H1 (cell line): ENCODE measurements at regions not wholly inside any gene's neighbourhood (a gene's known extent, or its start where the extent isn't known, plus 50 kb on each side); places are given as distances from the start of the nearest gene placed in this dataset.

Source experiments
- BRCA1 ChIP-seq: IDR thresholded peaks from 2 replicates; pipeline ENCODE4 v1.6.1; 2012; ENCODE audit warnings: low read depth, low read length, improper control_type of control experiment
- CEBPB ChIP-seq: IDR thresholded peaks from 2 replicates; pipeline ENCODE4 v1.6.1; 2012; ENCODE audit warnings: low read depth, low read length
- EGR1 ChIP-seq: IDR thresholded peaks from 2 replicates; pipeline ENCODE4 v1.6.1; 2011; ENCODE audit warnings: low read depth, low read length, borderline replicate concordance
- JUN ChIP-seq: IDR thresholded peaks from 2 replicates; pipeline ENCODE4 v1.6.1; 2011; ENCODE audit warnings: low read depth, mild to moderate bottlenecking, improper control_type of control experiment, low read length
- JUND ChIP-seq: IDR thresholded peaks from 2 replicates; pipeline ENCODE4 v1.6.1; 2011; ENCODE audit warnings: mild to moderate bottlenecking, improper control_type of control experiment, low read length
- POLR2A ChIP-seq, 2 experiments: IDR thresholded peaks; 1 replicate in 1 of 2; 2 replicates in 1 of 2; pipeline ENCODE4 v1.6.1; 2011; ENCODE audit warnings: low read depth in 2 of 2, low read length in 2 of 2, mild to moderate bottlenecking in 2 of 2; ENCODE audit errors: control extremely low read depth in 1 of 2
- RBBP5 ChIP-seq: IDR thresholded peaks from 2 replicates; pipeline ENCODE4 v1.7.1; 2012; ENCODE audit warnings: low read depth, mild to moderate bottlenecking, inconsistent platforms, low read length, moderate library complexity, borderline replicate concordance
- RFX5 ChIP-seq: IDR thresholded peaks from 2 replicates; pipeline ENCODE4 v1.6.1; 2011; ENCODE audit warnings: low read depth, low read length, improper control_type of control experiment, borderline replicate concordance
- SIRT6 ChIP-seq: IDR thresholded peaks from one replicate; pipeline ENCODE4 v1.7.1; 2012; ENCODE audit warnings: low read length, inconsistent platforms
- SP1 ChIP-seq: IDR thresholded peaks from 2 replicates; pipeline ENCODE4 v1.6.1; 2011; ENCODE audit warnings: low read depth, low read length
- SP2 ChIP-seq: IDR thresholded peaks from 2 replicates; pipeline ENCODE4 v1.6.1; 2012; ENCODE audit warnings: mild to moderate bottlenecking, low read length, inconsistent platforms
- TAF7 ChIP-seq: optimal IDR thresholded peaks from 2 replicates; pipeline ENCODE3; 2011; ENCODE audit warnings: low read depth, mild to moderate bottlenecking, inconsistent platforms, low read length, moderate library complexity, borderline replicate concordance
- TF ChIP-seq, protein P1 (sequence below): fragments of 300-600 bp; sonication (generic); IDR thresholded peaks from 2 replicates; pipeline ENCODE4 v1.7.1; 2012; ENCODE audit warnings: low read length, moderate library complexity, mild to moderate bottlenecking, inconsistent platforms; ENCODE audit not compliant: insufficient replicate concordance

- TF ChIP-seq, protein P1, sequence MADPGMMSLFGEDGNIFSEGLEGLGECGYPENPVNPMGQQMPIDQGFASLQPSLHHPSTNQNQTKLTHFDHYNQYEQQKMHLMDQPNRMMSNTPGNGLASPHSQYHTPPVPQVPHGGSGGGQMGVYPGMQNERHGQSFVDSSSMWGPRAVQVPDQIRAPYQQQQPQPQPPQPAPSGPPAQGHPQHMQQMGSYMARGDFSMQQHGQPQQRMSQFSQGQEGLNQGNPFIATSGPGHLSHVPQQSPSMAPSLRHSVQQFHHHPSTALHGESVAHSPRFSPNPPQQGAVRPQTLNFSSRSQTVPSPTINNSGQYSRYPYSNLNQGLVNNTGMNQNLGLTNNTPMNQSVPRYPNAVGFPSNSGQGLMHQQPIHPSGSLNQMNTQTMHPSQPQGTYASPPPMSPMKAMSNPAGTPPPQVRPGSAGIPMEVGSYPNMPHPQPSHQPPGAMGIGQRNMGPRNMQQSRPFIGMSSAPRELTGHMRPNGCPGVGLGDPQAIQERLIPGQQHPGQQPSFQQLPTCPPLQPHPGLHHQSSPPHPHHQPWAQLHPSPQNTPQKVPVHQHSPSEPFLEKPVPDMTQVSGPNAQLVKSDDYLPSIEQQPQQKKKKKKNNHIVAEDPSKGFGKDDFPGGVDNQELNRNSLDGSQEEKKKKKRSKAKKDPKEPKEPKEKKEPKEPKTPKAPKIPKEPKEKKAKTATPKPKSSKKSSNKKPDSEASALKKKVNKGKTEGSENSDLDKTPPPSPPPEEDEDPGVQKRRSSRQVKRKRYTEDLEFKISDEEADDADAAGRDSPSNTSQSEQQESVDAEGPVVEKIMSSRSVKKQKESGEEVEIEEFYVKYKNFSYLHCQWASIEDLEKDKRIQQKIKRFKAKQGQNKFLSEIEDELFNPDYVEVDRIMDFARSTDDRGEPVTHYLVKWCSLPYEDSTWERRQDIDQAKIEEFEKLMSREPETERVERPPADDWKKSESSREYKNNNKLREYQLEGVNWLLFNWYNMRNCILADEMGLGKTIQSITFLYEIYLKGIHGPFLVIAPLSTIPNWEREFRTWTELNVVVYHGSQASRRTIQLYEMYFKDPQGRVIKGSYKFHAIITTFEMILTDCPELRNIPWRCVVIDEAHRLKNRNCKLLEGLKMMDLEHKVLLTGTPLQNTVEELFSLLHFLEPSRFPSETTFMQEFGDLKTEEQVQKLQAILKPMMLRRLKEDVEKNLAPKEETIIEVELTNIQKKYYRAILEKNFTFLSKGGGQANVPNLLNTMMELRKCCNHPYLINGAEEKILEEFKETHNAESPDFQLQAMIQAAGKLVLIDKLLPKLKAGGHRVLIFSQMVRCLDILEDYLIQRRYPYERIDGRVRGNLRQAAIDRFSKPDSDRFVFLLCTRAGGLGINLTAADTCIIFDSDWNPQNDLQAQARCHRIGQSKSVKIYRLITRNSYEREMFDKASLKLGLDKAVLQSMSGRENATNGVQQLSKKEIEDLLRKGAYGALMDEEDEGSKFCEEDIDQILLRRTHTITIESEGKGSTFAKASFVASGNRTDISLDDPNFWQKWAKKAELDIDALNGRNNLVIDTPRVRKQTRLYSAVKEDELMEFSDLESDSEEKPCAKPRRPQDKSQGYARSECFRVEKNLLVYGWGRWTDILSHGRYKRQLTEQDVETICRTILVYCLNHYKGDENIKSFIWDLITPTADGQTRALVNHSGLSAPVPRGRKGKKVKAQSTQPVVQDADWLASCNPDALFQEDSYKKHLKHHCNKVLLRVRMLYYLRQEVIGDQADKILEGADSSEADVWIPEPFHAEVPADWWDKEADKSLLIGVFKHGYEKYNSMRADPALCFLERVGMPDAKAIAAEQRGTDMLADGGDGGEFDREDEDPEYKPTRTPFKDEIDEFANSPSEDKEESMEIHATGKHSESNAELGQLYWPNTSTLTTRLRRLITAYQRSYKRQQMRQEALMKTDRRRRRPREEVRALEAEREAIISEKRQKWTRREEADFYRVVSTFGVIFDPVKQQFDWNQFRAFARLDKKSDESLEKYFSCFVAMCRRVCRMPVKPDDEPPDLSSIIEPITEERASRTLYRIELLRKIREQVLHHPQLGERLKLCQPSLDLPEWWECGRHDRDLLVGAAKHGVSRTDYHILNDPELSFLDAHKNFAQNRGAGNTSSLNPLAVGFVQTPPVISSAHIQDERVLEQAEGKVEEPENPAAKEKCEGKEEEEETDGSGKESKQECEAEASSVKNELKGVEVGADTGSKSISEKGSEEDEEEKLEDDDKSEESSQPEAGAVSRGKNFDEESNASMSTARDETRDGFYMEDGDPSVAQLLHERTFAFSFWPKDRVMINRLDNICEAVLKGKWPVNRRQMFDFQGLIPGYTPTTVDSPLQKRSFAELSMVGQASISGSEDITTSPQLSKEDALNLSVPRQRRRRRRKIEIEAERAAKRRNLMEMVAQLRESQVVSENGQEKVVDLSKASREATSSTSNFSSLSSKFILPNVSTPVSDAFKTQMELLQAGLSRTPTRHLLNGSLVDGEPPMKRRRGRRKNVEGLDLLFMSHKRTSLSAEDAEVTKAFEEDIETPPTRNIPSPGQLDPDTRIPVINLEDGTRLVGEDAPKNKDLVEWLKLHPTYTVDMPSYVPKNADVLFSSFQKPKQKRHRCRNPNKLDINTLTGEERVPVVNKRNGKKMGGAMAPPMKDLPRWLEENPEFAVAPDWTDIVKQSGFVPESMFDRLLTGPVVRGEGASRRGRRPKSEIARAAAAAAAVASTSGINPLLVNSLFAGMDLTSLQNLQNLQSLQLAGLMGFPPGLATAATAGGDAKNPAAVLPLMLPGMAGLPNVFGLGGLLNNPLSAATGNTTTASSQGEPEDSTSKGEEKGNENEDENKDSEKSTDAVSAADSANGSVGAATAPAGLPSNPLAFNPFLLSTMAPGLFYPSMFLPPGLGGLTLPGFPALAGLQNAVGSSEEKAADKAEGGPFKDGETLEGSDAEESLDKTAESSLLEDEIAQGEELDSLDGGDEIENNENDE = no peak
- TF ChIP-seq BRCA1 (no peak), EGR1 (no peak), RBBP5 (no peak), JUN (no peak), CEBPB (no peak), POLR2A (IDR thresholded peaks at IDR 0.05; ENCODE audit: control extremely low read depth in 1 of 2, low read depth in 2 of 2, low read length in 2 of 2) (no peak), TAF7 (no peak), SP1 (no peak), JUND (no peak), SP2 (no peak), RFX5 (no peak), SIRT6 (no peak)
Measured at GRCh38 chr2:156841321-156841720, 405.1 kb downstream of the GPD2 start (continued).
